ENCODE measurements at regions not wholly inside any gene's neighbourhood (a gene's known extent, or its start where the extent isn't known, plus 50 kb on each side); places are given as distances from the start of the nearest gene placed in this dataset.

GRCh38 chr10:7093368-7093767, 317.5 kb downstream of the SFMBT2 start:
- TF ChIP-seq POLR2AphosphoS5 (IDR thresholded peaks at IDR 0.05) (no peak), POLR2A (IDR thresholded peaks at IDR 0.05) (no peak)
